ENCODE measurements at regions not wholly inside any gene's neighbourhood (a gene's known extent, or its start where the extent isn't known, plus 50 kb on each side); places are given as distances from the start of the nearest gene placed in this dataset.
"Not testable (repeated sequence)": the region's sequence is repeated elsewhere in the genome, so short reads cannot be mapped to it uniquely, and the experiment has no call there.

GRCh38 chr15:69908590-69909420 lies 188.9 kb downstream of the TLE3 start:
- no peak for DNase-seq

- DNase-seq = no peak
Measured at GRCh38 chr15:69909719-69910444, 187.8 kb downstream of the TLE3 start.

DNA sequence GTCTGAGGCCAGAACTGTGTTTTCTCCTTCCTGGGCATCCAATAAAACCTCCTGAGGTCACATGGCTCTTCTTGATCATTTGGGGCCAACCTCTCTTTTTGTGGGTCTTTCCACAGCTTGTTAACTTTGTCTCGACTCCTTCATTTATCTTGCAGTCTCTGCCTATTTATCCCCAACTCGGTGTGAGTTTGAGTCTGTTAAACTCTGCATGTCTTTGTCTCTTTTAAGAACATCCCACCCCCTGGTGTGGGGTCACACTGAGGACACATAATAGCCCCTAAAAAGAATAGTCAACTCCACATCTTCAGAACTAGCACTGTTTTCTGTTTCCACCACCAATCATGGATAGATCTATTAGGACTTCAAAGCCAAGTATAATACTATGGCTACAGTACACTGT lies 187.2 kb downstream of the TLE3 start:
- DNase-seq = no peak

DNA sequence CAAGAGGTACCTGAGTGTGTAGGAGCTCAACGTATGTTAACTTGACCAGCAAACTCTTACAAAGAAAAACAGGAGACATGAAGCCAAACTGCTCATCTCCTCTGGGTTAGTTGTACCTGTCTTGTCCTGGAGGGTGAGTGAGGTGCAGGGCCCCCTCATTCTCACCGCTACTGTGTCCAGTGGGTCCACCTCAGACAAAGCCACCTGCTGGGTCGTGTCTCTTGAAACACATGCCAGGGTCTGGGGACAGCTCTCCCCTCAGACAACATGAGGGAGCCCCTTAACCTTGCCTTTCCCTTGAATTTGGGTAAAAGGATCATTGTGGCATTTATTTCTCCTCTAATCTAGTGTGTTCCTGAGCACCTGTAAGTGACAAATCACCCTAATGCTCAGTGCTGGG lies 185.6 kb downstream of the TLE3 start:
- DNase-seq = no peak

GRCh38 chr15:69914040-69914439 lies 183.7 kb downstream of the TLE3 start:
- DNase-seq = no peak

DNA sequence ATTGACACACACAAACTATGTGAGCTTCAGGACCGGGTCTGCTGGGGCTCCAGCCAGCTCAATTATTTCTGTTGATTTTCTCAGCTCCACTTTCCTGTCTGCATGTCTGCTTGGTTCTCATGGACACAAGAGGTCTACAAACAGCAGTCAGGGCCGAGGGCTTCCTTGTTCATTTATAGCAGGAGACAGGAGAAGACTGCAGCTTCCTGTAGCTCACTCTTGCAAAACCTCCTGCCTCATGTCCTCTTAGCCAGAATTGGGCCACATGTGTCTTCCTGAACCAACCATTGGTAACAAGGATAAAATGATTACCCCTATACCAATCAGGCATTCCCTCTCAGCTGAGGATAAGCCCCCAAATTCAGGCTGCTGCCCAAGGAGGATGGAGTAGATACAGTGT lies 182.8 kb downstream of the TLE3 start:
- DNase-seq = no peak

DNA sequence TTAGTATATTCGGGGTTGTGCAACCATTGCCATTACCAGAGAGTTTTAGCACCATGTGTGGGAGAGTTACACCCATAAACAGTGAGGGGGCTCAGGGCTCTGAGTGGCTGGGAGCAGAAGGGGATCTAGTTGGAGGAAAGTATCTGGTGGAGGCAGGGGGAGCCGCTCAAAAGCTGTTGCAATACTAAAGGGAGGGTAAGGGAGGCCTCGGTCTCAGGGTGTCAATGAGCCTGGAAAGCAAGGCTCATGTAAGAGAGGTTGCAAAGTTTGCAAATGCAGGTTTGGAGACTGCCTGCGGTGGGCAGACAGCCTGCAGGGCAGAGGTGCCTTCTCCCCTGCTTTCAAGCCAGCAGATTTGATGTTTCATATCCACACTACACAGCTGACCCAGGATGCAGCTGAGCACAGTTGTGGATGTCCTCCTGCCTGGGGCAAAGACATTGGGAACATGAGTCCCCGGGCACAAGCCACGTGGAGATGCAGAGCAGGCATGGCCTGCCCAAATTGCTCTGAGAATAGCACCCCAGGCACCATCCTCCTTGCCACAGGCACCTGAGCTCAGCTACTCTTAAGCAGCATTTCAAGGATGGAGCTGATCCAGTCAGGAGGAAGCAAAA lies 181.4 kb downstream of the TLE3 start:
- DNase-seq = no peak

- no peak for DNase-seq
Measured at GRCh38 chr15:69917056-69917455, 180.7 kb downstream of the TLE3 start.

DNA sequence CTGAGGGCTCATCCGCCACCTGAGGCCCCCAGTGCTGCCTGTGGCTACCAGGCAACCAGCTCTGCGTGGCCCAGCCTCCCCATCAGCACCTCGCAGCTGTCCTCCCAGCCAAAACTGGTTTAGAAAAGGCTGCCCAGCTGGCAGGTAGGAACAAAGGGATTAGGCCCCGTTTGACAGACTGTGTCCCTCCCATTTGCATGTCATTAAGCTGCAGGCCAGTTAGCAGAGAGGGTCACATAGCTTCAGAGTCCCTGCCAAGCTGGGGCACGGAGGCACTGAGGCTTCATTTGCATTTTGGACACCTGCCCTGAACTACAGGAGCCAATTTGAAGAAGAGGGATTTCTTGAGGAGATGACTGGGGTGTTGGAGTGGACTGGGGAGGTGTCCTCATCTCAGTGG lies 177.9 kb downstream of the TLE3 start:
- no peak for DNase-seq

DNA sequence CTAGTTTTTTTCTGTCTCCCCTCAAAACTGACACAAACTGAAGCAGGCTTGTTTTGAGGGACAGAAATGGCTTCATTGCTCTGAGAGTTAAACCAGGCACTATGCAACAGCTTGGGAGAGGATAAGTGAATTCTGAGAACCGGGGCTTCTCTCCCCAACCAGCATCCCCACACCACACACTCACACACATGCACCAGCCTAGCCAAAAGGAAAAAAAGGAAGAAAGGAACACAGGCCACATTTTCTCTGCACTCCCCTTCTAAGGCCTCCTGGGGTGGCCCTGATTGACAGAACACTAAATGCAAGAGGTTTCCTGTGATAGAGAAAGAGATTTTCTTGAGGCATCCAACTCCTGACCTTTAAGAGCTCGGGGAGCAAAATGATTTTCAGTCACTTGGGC lies 177.5 kb downstream of the TLE3 start:
- DNase-seq = no peak

DNA sequence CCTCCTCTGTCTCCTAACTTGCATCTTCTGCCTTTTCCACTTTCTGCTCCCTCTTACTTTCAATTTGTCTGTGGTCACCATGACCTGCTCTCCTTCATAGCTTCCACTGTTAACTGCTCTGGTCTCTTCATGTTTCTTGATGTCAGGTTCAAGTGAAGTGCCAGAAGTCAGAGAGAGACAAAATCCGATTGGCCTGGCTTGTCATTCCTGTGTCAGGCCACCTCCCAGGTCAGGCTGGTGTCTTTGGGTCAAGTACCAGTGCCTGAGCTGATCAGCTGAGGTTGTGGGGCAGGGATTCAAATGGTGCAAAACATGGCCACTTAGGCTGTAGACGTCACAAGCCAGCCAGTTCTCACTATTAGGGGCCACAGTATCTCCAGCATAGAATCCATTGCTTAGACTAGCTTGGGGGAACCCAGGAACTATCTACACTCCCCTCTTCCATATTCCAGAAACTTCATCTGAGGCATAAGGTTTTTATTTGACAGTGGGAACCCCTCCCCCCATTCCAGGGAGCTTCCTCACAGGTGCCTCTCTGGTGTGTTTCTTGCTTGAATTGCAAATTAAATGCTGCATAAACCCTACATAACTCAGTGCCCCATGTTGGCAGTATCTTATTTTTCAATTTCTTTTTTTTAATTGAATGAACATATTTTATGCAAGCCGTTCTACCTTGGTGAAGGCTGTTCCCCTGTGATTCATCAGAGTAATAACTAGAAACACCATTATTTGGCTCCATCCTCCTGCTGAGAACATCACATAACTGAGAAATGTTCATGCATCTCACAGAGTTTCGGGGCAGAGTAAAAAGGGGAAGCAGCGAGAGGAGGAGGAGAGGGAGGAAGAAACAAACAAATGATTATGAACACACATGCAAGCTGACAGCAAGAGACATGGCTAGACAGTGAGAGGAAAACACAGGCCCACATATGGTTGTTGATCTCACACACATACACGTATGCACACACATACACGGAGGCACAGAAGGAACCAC lies 175.8 kb downstream of the TLE3 start:
- DNase-seq = no peak

GRCh38 chr15:69924531-69924930 lies 173.2 kb downstream of the TLE3 start:
- DNase-seq = no peak

GRCh38 chr15:69926006-69926405 lies 171.7 kb downstream of the TLE3 start:
- DNase-seq = no peak

GRCh38 chr15:69926721-69927120 lies 171.0 kb downstream of the TLE3 start:
- DNase-seq = no peak

DNA sequence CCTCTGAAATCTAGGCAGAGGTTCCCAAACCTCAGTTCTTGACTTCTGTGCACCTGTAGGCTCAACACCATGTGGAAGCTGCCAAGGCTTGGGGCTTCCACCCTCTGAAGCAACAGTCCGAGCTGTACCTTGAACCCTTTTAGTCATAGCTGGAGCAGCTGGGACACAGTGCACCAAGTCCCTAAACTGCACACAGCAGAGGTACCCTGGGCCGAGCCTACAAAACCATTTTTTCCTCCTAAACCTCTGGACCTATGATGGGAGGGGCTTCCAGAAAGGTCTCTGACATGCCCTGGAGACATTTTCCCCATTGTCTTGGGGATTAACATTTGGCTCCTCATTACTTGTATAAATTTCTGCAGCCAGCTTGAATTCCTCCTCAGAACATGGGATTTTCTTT lies 168.8 kb downstream of the TLE3 start:
- DNase-seq = not testable (repeated sequence)

DNA sequence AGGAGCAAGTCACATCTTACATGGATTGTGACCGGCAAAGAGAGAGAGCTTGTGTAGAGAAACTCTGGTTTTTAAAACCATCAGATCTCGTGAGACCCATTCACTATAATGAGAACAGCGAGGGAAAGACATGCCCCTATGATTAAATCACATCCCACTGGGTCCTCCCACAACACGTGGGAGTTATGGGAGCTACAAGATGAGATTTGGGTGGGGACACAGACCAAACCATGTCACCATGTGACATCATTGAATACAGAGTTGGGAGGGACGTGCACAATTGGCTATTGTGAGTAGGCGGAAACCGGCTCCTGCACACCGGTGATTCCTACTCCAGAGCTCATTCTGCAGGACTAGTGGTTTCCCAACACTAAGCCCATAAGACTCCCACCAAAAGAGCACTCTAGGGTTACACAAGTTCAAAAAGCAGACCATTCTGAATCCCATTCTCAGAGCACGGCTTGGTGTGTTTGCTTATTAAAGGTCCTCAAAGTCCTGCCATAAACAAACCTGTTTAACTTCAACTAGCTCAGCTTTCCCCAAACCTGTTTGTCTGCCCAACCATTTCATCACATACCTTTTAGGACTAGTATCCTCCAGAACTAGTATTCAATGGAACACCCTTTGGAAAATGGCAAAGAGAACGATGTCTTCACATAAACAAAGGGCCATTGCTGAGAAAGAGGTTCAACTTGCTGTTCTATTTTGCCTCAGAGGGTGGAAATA lies 167.6 kb downstream of the TLE3 start:
- no peak for DNase-seq

DNA sequence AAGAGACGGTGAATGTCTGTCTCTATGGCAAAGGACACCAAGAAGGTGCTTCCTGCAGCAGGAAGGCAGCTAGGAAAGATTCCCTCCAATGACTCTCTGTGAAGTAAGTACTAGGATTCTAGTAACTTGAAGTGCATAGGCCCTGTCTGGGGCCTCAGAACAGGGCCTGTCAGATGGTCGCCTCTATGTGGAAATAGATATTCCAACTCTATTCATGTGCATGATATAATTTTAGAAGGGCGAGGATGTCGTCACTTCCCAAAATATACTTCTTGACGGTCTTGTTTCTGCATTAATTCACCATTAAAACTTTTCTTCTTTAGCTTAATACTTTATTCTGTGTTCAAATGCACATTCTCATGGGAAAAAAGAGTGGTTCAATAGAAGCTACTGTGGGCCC lies 167.0 kb downstream of the TLE3 start:
- no peak for DNase-seq

- no peak for DNase-seq
Measured at GRCh38 chr15:69931156-69931555, 166.6 kb downstream of the TLE3 start.

GRCh38 chr15:69934607-69935006 lies 163.1 kb downstream of the TLE3 start:
- DNase-seq = no peak

DNA sequence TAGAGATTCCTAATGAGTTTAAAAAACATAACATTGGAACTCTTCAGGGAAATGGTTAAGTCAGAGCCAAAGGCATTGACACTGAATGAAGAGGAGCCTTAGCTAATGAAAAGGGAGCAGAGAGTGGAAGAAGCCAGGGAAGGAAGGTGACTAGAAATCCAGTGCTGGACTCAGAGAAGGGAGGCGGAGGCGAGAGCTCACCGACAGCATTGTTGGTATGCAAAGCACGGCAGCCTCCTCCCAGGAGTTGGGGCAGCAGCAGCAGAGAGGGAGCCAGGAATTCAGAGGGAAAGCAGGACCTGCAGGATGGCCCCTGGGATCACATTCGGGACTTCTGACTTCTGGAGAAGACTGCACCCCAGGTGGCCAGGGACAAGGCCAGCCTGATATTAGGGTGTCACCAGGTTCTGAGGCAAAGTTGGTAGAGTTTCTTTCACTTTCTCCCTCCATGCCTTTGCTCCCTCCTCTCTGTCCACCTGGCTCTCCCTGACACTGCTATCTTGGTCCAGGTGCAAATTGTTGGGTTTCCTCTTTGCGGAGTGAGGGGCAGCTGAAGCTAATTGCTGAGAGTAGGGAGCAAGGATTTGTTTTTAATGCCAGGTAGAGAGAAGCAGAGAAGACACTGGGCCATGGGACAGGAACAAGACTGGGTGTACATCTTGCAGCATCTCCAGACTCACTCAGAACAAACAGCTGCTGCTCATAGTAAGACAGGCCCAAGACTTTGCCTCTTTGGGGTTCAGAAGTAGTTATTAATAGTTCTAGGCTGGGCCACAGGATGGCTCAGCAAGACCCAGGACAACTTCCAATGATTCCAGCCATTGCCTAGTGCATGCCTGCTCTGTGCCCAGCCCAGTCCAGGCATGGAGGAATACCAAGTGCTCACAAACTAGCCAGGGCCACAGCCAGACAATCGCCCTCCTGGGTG lies 157.9 kb downstream of the TLE3 start:
- no peak for DNase-seq

Measured in stimulated activated CD4-positive, alpha-beta T cell treated with anti-CD3 and anti-CD28 coated beads, Interleukin-12 subunit alpha, Interleukin-12 subunit beta, amount 100 ng/mL, for 4 hours (primary cell).